Urothelium cell line (cell line): ENCODE measurements at regions not wholly inside any gene's neighbourhood (a gene's known extent, or its start where the extent isn't known, plus 50 kb on each side); places are given as distances from the start of the nearest gene placed in this dataset.
"Not testable (repeated sequence)": the region's sequence is repeated elsewhere in the genome, so short reads cannot be mapped to it uniquely, and the experiment has no call there.

Experiments
- DNase-seq: peaks from one replicate; pipeline ENCODE4 v3.0.0; 2011; ENCODE audit warnings: low spot score, mixed read lengths
- FAIRE-seq: peaks from 2 replicates; lab custom pipeline; 2011; peaks lifted over from hg19 to GRCh38; lab: Jason Lieb, UNC

- DNase-seq: no peak
- FAIRE-seq: no peak
Measured at GRCh38 chr1:37159102-37159501, 124.8 kb upstream of the GRIK3 start.

GRCh38 chr1:37161171-37161570, 126.9 kb upstream of the GRIK3 start:
- no peak for DNase-seq
- no peak for FAIRE-seq

GRCh38 chr1:37162059-37162458, 127.7 kb upstream of the GRIK3 start:
- no peak for FAIRE-seq
- DNase-seq: no peak

- FAIRE-seq (no peak), DNase-seq (no peak)
Measured at GRCh38 chr1:37166005-37166404, 131.7 kb upstream of the GRIK3 start.

GRCh38 chr1:37167479-37167878, 133.2 kb upstream of the GRIK3 start:
- DNase-seq: no peak
- no peak for FAIRE-seq

GRCh38 chr1:37169241-37169640, 134.9 kb upstream of the GRIK3 start:
- FAIRE-seq: no peak
- no peak for DNase-seq

GRCh38 chr1:37169743-37170275, 135.5 kb upstream of the GRIK3 start:
- DNase-seq: no peak
- no peak for FAIRE-seq

- FAIRE-seq (no peak), DNase-seq (no peak)
Measured at GRCh38 chr1:37171691-37172090, 137.4 kb upstream of the GRIK3 start.

GRCh38 chr1:37174341-37174740, 140.0 kb upstream of the GRIK3 start:
- no peak for FAIRE-seq
- no peak for DNase-seq

GRCh38 chr1:37174876-37175275, 140.6 kb upstream of the GRIK3 start:
- no peak for FAIRE-seq
- DNase-seq: no peak

- no peak for DNase-seq
- FAIRE-seq: no peak
Measured at GRCh38 chr1:37175666-37176215, 141.4 kb upstream of the GRIK3 start.

- FAIRE-seq (no peak), DNase-seq (no peak)
Measured at GRCh38 chr1:37176269-37176668, 142.0 kb upstream of the GRIK3 start.

- FAIRE-seq (no peak), DNase-seq (no peak)
Measured at GRCh38 chr1:37177230-37177864, 143.0 kb upstream of the GRIK3 start.

GRCh38 chr1:37181425-37181824, 147.1 kb upstream of the GRIK3 start:
- FAIRE-seq: no peak
- DNase-seq: no peak

- FAIRE-seq (no peak), DNase-seq (no peak)
Measured at GRCh38 chr1:37184789-37185188, 150.5 kb upstream of the GRIK3 start.

GRCh38 chr1:37186246-37186756, 152.0 kb upstream of the GRIK3 start:
- no peak for DNase-seq
- FAIRE-seq: no peak

GRCh38 chr1:37189111-37189510, 154.8 kb upstream of the GRIK3 start:
- DNase-seq (no peak), FAIRE-seq (no peak)

- no peak for DNase-seq
- no peak for FAIRE-seq
Measured at GRCh38 chr1:37197411-37197810, 163.1 kb upstream of the GRIK3 start.

GRCh38 chr1:37214305-37214704, 180.0 kb upstream of the GRIK3 start:
- FAIRE-seq, DNase-seq: not testable (repeated sequence)

- FAIRE-seq (no peak), DNase-seq (no peak)
Measured at GRCh38 chr1:37233606-37234005, 199.3 kb upstream of the GRIK3 start.

GRCh38 chr1:37234941-37235418, 200.7 kb upstream of the GRIK3 start:
- DNase-seq (no peak), FAIRE-seq (no peak)

GRCh38 chr1:37237948-37238347, 203.6 kb upstream of the GRIK3 start:
- DNase-seq (no peak), FAIRE-seq (no peak)
